Mesenchymal stem cell (in vitro differentiated cells and primary cell): ENCODE measurements at regions not wholly inside any gene's neighbourhood (a gene's known extent, or its start where the extent isn't known, plus 50 kb on each side); places are given as distances from the start of the nearest gene placed in this dataset.
A peak's percentile ranks its signal among the peaks of the same experiment; 100 is the strongest.

Experiments used
- DNase-seq: peaks from one replicate; pipeline ENCODE4 v3.0.0-alpha.2; 2013
- H2AFZ ChIP-seq: one replicate; pipeline ENCODE4 v1.6.1; 2013; ENCODE audit warnings: low read depth, mild to moderate bottlenecking, control low read depth, inconsistent platforms, low read length, moderate library complexity
- H2AK5ac ChIP-seq: 2 replicates; pipeline ENCODE4 v1.6.1; 2013; ENCODE audit warnings: low read length, moderate library complexity, mild to moderate bottlenecking, inconsistent platforms; ENCODE audit not compliant: severe bottlenecking
- H2BK120ac ChIP-seq: one replicate; pipeline ENCODE4 v1.6.1; 2013; ENCODE audit warnings: low read depth, mild to moderate bottlenecking, inconsistent platforms, low read length, moderate library complexity
- H2BK12ac ChIP-seq, 2 experiments: one replicate each; pipeline ENCODE4 v1.6.1; 2013; ENCODE audit warnings: inconsistent platforms in 2 of 2, low read length in 2 of 2, mild to moderate bottlenecking in 2 of 2, moderate library complexity in 2 of 2, control low read depth in 1 of 2
- H2BK15ac ChIP-seq: one replicate; pipeline ENCODE4 v1.6.1; 2013; ENCODE audit warnings: mild to moderate bottlenecking, low read depth, inconsistent platforms; ENCODE audit not compliant: poor library complexity, severe bottlenecking
- H2BK5ac ChIP-seq: 2 replicates; pipeline ENCODE4 v1.6.1; 2013; ENCODE audit warnings: low read depth, mild to moderate bottlenecking, low read length, control low read depth, inconsistent platforms; ENCODE audit not compliant: poor library complexity, severe bottlenecking
- H3K14ac ChIP-seq, 2 experiments: one replicate each; pipeline ENCODE4 v1.6.1; 2013; ENCODE audit warnings: inconsistent platforms in 2 of 2, low read length in 2 of 2, control low read depth in 1 of 2, mild to moderate bottlenecking in 1 of 2, moderate library complexity in 1 of 2
- H3K18ac ChIP-seq, 2 experiments: one replicate each; pipeline ENCODE4 v1.6.1; 2013; ENCODE audit warnings: inconsistent platforms in 2 of 2, low read length in 2 of 2, control low read depth in 1 of 2, low read depth in 1 of 2, mild to moderate bottlenecking in 1 of 2
- H3K23ac ChIP-seq, 2 experiments: one replicate each; pipeline ENCODE4 v1.6.1; 2013; ENCODE audit warnings: inconsistent platforms in 2 of 2, low read length in 2 of 2, mild to moderate bottlenecking in 2 of 2, moderate library complexity in 2 of 2, control low read depth in 1 of 2
- H3K27ac ChIP-seq: 2 replicates; pipeline ENCODE4 v1.5.1; 2013; ENCODE audit warnings: mild to moderate bottlenecking, moderate library complexity, low read length, control low read depth, inconsistent platforms; ENCODE audit not compliant: poor library complexity, severe bottlenecking
- H3K27me3 ChIP-seq, 2 experiments: 2 replicates each; pipeline versions ENCODE4 v1.6.1 to v1.7.0; 2013; ENCODE audit warnings: low read length in 2 of 2, mild to moderate bottlenecking in 2 of 2, moderate library complexity in 2 of 2, control low read depth in 1 of 2, inconsistent platforms in 1 of 2; ENCODE audit not compliant: control insufficient read depth in 1 of 2, insufficient read depth in 1 of 2
- H3K36me3 ChIP-seq, 2 experiments: 2 replicates each; pipeline versions ENCODE4 v1.6.1 to v1.7.0; 2013; ENCODE audit warnings: low read length in 2 of 2, control low read depth in 1 of 2, inconsistent platforms in 1 of 2, low read depth in 1 of 2, mild to moderate bottlenecking in 1 of 2; ENCODE audit not compliant: insufficient read depth in 2 of 2, control insufficient read depth in 1 of 2
- H3K4ac ChIP-seq, 2 experiments: one replicate each; pipeline ENCODE4 v1.6.1; 2013; ENCODE audit warnings: inconsistent platforms in 2 of 2, low read length in 2 of 2, mild to moderate bottlenecking in 2 of 2, moderate library complexity in 2 of 2, control low read depth in 1 of 2, low read depth in 1 of 2
- H3K4me1 ChIP-seq: 2 replicates; pipeline ENCODE4 v1.6.1; 2013; ENCODE audit warnings: low read depth, low read length, control low read depth; ENCODE audit not compliant: control insufficient read depth, insufficient read depth
- H3K4me2 ChIP-seq: 2 replicates; pipeline ENCODE4 v1.6.1; 2013; ENCODE audit warnings: low read length, mild to moderate bottlenecking, inconsistent platforms; ENCODE audit not compliant: poor library complexity, severe bottlenecking
- H3K4me3 ChIP-seq, 2 experiments: 2 replicates each; pipeline versions ENCODE4 v1.5.1 to v1.7.0; 2013; ENCODE audit warnings: low read length in 2 of 2, mild to moderate bottlenecking in 2 of 2, control low read depth in 1 of 2, low read depth in 1 of 2; ENCODE audit not compliant: insufficient read depth in 1 of 2
- H3K79me1 ChIP-seq: replicated peaks from 2 replicates; pipeline ENCODE4 v1.6.1; 2013; ENCODE audit warnings: mild to moderate bottlenecking, control low read depth, low read length, inconsistent platforms; ENCODE audit not compliant: poor library complexity, severe bottlenecking
- H3K9ac ChIP-seq: 2 replicates; pipeline ENCODE4 v1.7.0; 2013; ENCODE audit warnings: mild to moderate bottlenecking, low read length, moderate library complexity
- H3K9me3 ChIP-seq: 2 replicates; pipeline ENCODE4 v1.7.0; 2013; ENCODE audit warnings: mild to moderate bottlenecking, low read length; ENCODE audit not compliant: control insufficient read depth
- H4K8ac ChIP-seq: one replicate; pipeline ENCODE4 v1.6.1; 2013; ENCODE audit warnings: inconsistent platforms, mild to moderate bottlenecking, low read length, moderate library complexity
- H4K91ac ChIP-seq: one replicate; pipeline ENCODE4 v1.6.1; 2013; ENCODE audit warnings: mild to moderate bottlenecking, low read length, inconsistent platforms
- WGBS: methylation state at CpG from one replicate; pipeline ENCODE4 v1.1.7; 2013; ENCODE audit warnings: mixed read lengths; 5-methylcytosine and 5-hydroxymethylcytosine counted together

GRCh38 chr11:94671553-94672366, 96.4 kb upstream of the AMOTL1 start:
- Histone ChIP-seq H3K9me3 (no peaks in the 10 kb centered on the region), H4K8ac (no peak overlapping the region), H3K14ac (peak overlapping the region in 1 of 2 experiments; percentile 51), H3K4me2 (no peak overlapping the region), H3K27me3 (no peaks in the 10 kb centered on the region), H2BK15ac (no peak overlapping the region), H3K4me1 (peaks cover 11% of the 10 kb centered on the region), H3K4me3 (no peak overlapping the region), H2BK12ac (no peak overlapping the region), H2AK5ac (no peak overlapping the region), H2BK120ac (no peak overlapping the region), H2BK5ac (no peak overlapping the region), H2AFZ (peak overlapping the region; percentile 3), H4K91ac (peak overlapping the region; percentile 10), H3K18ac (no peak overlapping the region), H3K36me3 (no peaks in the 10 kb centered on the region), H3K9ac (no peak overlapping the region), H3K27ac (no peak overlapping the region), H3K79me1 (no peaks in the 10 kb centered on the region), H3K23ac (no peak overlapping the region), H3K4ac (no peak overlapping the region)
- DNase-seq = peak; percentile 22
- 87% methylated on average over 8 of the region's 8 CpGs for WGBS

DNA sequence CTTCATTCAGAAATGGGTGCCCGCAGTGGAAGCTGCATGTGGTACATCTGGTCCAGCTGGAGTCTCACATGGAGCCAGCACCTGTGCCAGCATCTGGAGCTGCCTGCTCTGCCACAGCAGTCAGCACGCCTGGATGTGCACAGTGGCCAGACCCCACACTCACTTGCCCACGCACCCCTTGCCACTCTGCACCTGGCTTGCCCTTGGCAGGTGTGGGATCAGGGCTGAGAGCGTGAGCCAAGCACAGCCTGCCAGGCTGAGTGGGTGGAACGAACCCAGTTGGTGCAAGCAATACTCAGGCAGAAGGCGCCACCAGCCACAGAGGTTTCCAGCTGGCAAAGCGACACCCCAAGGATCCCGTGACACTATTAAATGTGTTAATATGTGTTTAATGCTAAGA, 95.5 kb upstream of the AMOTL1 start:
- no peak overlapping the region for H2AFZ ChIP-seq
- H3K4me3 ChIP-seq = no peak overlapping the region
- no peaks in the 10 kb centered on the region for H3K27me3 ChIP-seq
- no peak overlapping the region for H3K23ac ChIP-seq
- H3K4ac ChIP-seq = no peak overlapping the region
- H3K79me1 ChIP-seq = no peaks in the 10 kb centered on the region
- no peak overlapping the region for H2BK5ac ChIP-seq
- no peak overlapping the region for H3K14ac ChIP-seq
- DNase-seq = no peak
- no peak overlapping the region for H4K8ac ChIP-seq
- no peak overlapping the region for H2BK15ac ChIP-seq
- 89% methylated on average over 8 of the region's 8 CpGs for WGBS
- no peak overlapping the region for H2BK12ac ChIP-seq
- no peaks in the 10 kb centered on the region for H3K9me3 ChIP-seq
- H3K4me1 ChIP-seq = peaks cover 11% of the 10 kb centered on the region
- H2BK120ac ChIP-seq = no peak overlapping the region
- H3K4me2 ChIP-seq = no peak overlapping the region
- no peak overlapping the region for H3K9ac ChIP-seq
- no peak overlapping the region for H3K27ac ChIP-seq
- no peak overlapping the region for H4K91ac ChIP-seq
- no peaks in the 10 kb centered on the region for H3K36me3 ChIP-seq
- H2AK5ac ChIP-seq = no peak overlapping the region
- H3K18ac ChIP-seq = no peak overlapping the region

- H2BK120ac ChIP-seq = no peak overlapping the region
- H3K4ac ChIP-seq = no peak overlapping the region
- H2BK15ac ChIP-seq = no peak overlapping the region
- H3K18ac ChIP-seq = no peak overlapping the region
- WGBS = 89% methylated on average over 2 of the region's 2 CpGs
- no peak overlapping the region for H3K4me2 ChIP-seq
- H3K14ac ChIP-seq = no peak overlapping the region
- no peaks in the 10 kb centered on the region for H3K27me3 ChIP-seq
- no peak for DNase-seq
- H3K4me1 ChIP-seq = peaks cover 11% of the 10 kb centered on the region
- H3K79me1 ChIP-seq = no peaks in the 10 kb centered on the region
- H3K36me3 ChIP-seq = no peaks in the 10 kb centered on the region
- H3K9ac ChIP-seq = no peak overlapping the region
- no peak overlapping the region for H2AK5ac ChIP-seq
- H2BK12ac ChIP-seq = no peak overlapping the region
- no peak overlapping the region for H4K91ac ChIP-seq
- no peaks in the 10 kb centered on the region for H3K9me3 ChIP-seq
- H3K23ac ChIP-seq = no peak overlapping the region
- no peak overlapping the region for H3K4me3 ChIP-seq
- H2AFZ ChIP-seq = no peak overlapping the region
- H4K8ac ChIP-seq = no peak overlapping the region
- no peak overlapping the region for H2BK5ac ChIP-seq
- H3K27ac ChIP-seq = no peak overlapping the region
Measured at GRCh38 chr11:94673386-94673785, 94.8 kb upstream of the AMOTL1 start.

DNA sequence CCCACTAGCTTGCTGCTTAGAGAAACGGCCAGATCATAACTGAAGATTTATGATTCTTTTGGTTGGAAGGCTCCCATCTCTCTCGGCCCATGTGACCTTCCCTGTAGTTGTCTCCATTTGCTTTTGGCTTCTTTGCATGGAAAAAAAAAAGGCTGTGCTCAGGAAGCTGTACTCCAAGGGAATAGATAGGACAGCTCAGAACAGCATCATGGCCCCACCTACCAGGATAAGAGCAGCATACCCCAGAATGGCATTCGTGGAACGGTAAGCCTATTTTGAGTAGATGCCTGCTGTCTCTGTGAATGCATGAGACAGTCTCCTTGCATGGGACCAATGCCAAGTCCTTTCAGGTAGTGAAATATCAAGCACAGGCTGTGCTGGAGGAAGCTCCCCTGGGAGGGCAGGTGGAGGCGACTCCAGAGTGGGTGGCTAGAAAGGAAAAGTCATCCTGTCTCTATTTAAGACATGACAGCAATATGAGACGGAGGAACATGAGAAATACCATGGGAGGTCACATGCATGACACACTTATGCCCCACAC, 94.1 kb upstream of the AMOTL1 start:
- Histone ChIP-seq H3K4me3 (no peak overlapping the region), H2BK5ac (no peak overlapping the region), H2BK12ac (no peak overlapping the region), H3K18ac (no peak overlapping the region), H3K9me3 (no peaks in the 10 kb centered on the region), H2AK5ac (no peak overlapping the region), H3K4me2 (no peak overlapping the region), H3K4me1 (peaks cover 11% of the 10 kb centered on the region), H3K27ac (no peak overlapping the region), H4K8ac (no peak overlapping the region), H3K36me3 (no peaks in the 10 kb centered on the region), H2BK120ac (no peak overlapping the region), H3K9ac (no peak overlapping the region), H2AFZ (no peak overlapping the region), H3K23ac (no peak overlapping the region), H2BK15ac (no peak overlapping the region), H3K79me1 (no peaks in the 10 kb centered on the region), H3K27me3 (no peaks in the 10 kb centered on the region), H3K4ac (no peak overlapping the region), H4K91ac (no peak overlapping the region), H3K14ac (no peak overlapping the region)
- DNase-seq = no peak
- WGBS = 84% methylated on average over 6 of the region's 6 CpGs
